ENCODE measurements at regions not wholly inside any gene's neighbourhood (a gene's known extent, or its start where the extent isn't known, plus 50 kb on each side); places are given as distances from the start of the nearest gene placed in this dataset.

DNA sequence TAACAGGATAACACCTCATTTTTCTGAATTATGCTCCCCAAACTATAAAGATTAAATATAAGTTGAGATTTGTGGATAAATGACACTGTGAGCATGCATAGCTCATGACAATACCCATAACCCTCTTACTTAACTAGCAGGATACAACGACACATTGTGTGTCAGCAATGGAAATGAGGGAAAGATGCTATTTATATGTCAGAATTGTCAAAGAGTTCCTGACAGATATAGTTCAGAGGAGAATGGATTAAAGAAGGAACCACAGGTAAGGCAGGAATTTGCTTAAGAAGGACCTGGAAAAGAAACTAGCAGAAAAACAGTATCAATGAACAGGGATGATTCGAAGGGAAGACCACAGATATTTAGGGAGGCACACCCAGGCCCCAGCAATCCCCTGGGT is 591.0 kb downstream of the DHX35 start:
- TF ChIP-seq, protein P1, sequence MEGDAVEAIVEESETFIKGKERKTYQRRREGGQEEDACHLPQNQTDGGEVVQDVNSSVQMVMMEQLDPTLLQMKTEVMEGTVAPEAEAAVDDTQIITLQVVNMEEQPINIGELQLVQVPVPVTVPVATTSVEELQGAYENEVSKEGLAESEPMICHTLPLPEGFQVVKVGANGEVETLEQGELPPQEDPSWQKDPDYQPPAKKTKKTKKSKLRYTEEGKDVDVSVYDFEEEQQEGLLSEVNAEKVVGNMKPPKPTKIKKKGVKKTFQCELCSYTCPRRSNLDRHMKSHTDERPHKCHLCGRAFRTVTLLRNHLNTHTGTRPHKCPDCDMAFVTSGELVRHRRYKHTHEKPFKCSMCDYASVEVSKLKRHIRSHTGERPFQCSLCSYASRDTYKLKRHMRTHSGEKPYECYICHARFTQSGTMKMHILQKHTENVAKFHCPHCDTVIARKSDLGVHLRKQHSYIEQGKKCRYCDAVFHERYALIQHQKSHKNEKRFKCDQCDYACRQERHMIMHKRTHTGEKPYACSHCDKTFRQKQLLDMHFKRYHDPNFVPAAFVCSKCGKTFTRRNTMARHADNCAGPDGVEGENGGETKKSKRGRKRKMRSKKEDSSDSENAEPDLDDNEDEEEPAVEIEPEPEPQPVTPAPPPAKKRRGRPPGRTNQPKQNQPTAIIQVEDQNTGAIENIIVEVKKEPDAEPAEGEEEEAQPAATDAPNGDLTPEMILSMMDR (IDR thresholded peaks at IDR 0.05), result no peak
- TF ChIP-seq POLR2A (IDR thresholded peaks at IDR 0.05) (no peak), EP300 (IDR thresholded peaks at IDR 0.05) (no peak), POLR2AphosphoS5 (IDR thresholded peaks at IDR 0.05) (no peak)

All from stomach (tissue), 4 donors.